Panc1 (cell line): ENCODE measurements at regions not wholly inside any gene's neighbourhood (a gene's known extent, or its start where the extent isn't known, plus 50 kb on each side); places are given as distances from the start of the nearest gene placed in this dataset.

Experiments
- POLR2AphosphoS5 ChIP-seq: IDR thresholded peaks from 2 replicates; pipeline ENCODE4 v1.6.1; 2012; ENCODE audit warnings: mild to moderate bottlenecking, low read depth, low read length, moderate library complexity
- SIN3A ChIP-seq: IDR thresholded peaks from 2 replicates; pipeline ENCODE4 v1.6.1; 2012; ENCODE audit warnings: low read depth, mild to moderate bottlenecking, low read length, moderate library complexity, borderline replicate concordance; ENCODE audit not compliant: insufficient read depth
- TF ChIP-seq, protein P1 (sequence below): fragments of 450-650 bp; IDR thresholded peaks from 2 replicates; pipeline ENCODE4 v1.5.1; 2017; ENCODE audit warnings: mild to moderate bottlenecking
- TF ChIP-seq, protein P2 (sequence below), 2 experiments: IDR thresholded peaks; 2 replicates each; pipeline ENCODE4 v1.6.1; 2011 to 2012; ENCODE audit warnings: low read depth in 2 of 2, control low read depth in 1 of 2, low read length in 1 of 2, mild to moderate bottlenecking in 1 of 2, moderate library complexity in 1 of 2; ENCODE audit not compliant: insufficient read depth in 1 of 2

- TF ChIP-seq, protein P1, sequence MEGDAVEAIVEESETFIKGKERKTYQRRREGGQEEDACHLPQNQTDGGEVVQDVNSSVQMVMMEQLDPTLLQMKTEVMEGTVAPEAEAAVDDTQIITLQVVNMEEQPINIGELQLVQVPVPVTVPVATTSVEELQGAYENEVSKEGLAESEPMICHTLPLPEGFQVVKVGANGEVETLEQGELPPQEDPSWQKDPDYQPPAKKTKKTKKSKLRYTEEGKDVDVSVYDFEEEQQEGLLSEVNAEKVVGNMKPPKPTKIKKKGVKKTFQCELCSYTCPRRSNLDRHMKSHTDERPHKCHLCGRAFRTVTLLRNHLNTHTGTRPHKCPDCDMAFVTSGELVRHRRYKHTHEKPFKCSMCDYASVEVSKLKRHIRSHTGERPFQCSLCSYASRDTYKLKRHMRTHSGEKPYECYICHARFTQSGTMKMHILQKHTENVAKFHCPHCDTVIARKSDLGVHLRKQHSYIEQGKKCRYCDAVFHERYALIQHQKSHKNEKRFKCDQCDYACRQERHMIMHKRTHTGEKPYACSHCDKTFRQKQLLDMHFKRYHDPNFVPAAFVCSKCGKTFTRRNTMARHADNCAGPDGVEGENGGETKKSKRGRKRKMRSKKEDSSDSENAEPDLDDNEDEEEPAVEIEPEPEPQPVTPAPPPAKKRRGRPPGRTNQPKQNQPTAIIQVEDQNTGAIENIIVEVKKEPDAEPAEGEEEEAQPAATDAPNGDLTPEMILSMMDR: no peak
- TF ChIP-seq SIN3A (no peak), POLR2AphosphoS5 (no peak)
- TF ChIP-seq, protein P2, sequence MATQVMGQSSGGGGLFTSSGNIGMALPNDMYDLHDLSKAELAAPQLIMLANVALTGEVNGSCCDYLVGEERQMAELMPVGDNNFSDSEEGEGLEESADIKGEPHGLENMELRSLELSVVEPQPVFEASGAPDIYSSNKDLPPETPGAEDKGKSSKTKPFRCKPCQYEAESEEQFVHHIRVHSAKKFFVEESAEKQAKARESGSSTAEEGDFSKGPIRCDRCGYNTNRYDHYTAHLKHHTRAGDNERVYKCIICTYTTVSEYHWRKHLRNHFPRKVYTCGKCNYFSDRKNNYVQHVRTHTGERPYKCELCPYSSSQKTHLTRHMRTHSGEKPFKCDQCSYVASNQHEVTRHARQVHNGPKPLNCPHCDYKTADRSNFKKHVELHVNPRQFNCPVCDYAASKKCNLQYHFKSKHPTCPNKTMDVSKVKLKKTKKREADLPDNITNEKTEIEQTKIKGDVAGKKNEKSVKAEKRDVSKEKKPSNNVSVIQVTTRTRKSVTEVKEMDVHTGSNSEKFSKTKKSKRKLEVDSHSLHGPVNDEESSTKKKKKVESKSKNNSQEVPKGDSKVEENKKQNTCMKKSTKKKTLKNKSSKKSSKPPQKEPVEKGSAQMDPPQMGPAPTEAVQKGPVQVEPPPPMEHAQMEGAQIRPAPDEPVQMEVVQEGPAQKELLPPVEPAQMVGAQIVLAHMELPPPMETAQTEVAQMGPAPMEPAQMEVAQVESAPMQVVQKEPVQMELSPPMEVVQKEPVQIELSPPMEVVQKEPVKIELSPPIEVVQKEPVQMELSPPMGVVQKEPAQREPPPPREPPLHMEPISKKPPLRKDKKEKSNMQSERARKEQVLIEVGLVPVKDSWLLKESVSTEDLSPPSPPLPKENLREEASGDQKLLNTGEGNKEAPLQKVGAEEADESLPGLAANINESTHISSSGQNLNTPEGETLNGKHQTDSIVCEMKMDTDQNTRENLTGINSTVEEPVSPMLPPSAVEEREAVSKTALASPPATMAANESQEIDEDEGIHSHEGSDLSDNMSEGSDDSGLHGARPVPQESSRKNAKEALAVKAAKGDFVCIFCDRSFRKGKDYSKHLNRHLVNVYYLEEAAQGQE (IDR thresholded peaks at IDR 0.05; ENCODE audit: insufficient read depth in 1 of 2, low read depth in 2 of 2, low read length in 1 of 2): no peak
Observed at GRCh38 chr6:105622226-105622625, 219.3 kb upstream of the PREP start.
